HS-27A (cell line): ENCODE measurements at regions not wholly inside any gene's neighbourhood (a gene's known extent, or its start where the extent isn't known, plus 50 kb on each side); places are given as distances from the start of the nearest gene placed in this dataset.
A peak's percentile ranks its signal among the peaks of the same experiment; 100 is the strongest.

Experiments
- DNase-seq: peaks from one replicate; pipeline ENCODE4 v3.0.0-alpha.2; 2012; ENCODE audit warnings: low read depth, missing footprints

GRCh38 chr21:31566064-31566463 lies 93.4 kb upstream of the SOD1 start:
- DNase-seq, result no peak

- DNase-seq, result peak; percentile 19
These were observed 95.1 kb upstream of the SOD1 start for GRCh38 chr21:31564439-31564838.

- DNase-seq, result no peak
These were observed 99.0 kb upstream of the SOD1 start for GRCh38 chr21:31560479-31560878.

GRCh38 chr21:31559368-31560119 lies 99.9 kb upstream of the SOD1 start:
- no peak for DNase-seq

GRCh38 chr21:31558962-31559367 lies 100.5 kb upstream of the SOD1 start:
- no peak for DNase-seq

GRCh38 chr21:31558189-31558961 lies 101.1 kb upstream of the SOD1 start:
- DNase-seq, result no peak

GRCh38 chr21:31557421-31558188 lies 101.9 kb upstream of the SOD1 start:
- no peak for DNase-seq

GRCh38 chr21:31556662-31557061 lies 102.8 kb upstream of the SOD1 start:
- DNase-seq, result no peak

- no peak for DNase-seq
These were observed 103.7 kb upstream of the SOD1 start for GRCh38 chr21:31555741-31556191.

- no peak for DNase-seq
These were observed 104.9 kb upstream of the SOD1 start for GRCh38 chr21:31554511-31555022.

GRCh38 chr21:31553926-31554325 lies 105.6 kb upstream of the SOD1 start:
- no peak for DNase-seq

GRCh38 chr21:31553461-31553860 lies 106.0 kb upstream of the SOD1 start:
- no peak for DNase-seq

GRCh38 chr21:31552826-31553225 lies 106.7 kb upstream of the SOD1 start:
- DNase-seq, result no peak

- DNase-seq, result no peak
These were observed 109.4 kb upstream of the SOD1 start for GRCh38 chr21:31550070-31550469.

- no peak for DNase-seq
These were observed 110.8 kb upstream of the SOD1 start for GRCh38 chr21:31548688-31549087.

GRCh38 chr21:31546443-31547170 lies 112.9 kb upstream of the SOD1 start:
- DNase-seq, result no peak

- DNase-seq, result no peak
These were observed 114.5 kb upstream of the SOD1 start for GRCh38 chr21:31545036-31545435.

GRCh38 chr21:31543191-31543590 lies 116.3 kb upstream of the SOD1 start:
- DNase-seq, result no peak

GRCh38 chr21:31538816-31539215 lies 120.7 kb upstream of the SOD1 start:
- DNase-seq, result no peak

GRCh38 chr21:31537872-31538576 lies 121.5 kb upstream of the SOD1 start:
- DNase-seq, result no peak

GRCh38 chr21:31536138-31536537 lies 123.4 kb upstream of the SOD1 start:
- no peak for DNase-seq
